MM.1S (cell line): ENCODE measurements at regions not wholly inside any gene's neighbourhood (a gene's known extent, or its start where the extent isn't known, plus 50 kb on each side); places are given as distances from the start of the nearest gene placed in this dataset.

Source experiments
- DNase-seq: peaks from one replicate; pipeline ENCODE4 v3.0.0-alpha.2; 2015
- H2AFZ ChIP-seq: fragments of 300-600 bp; sonication (generic); 2 replicates; pipeline ENCODE4 v1.6.0; 2016; ENCODE audit warnings: antibody characterized with exemption, low read length
- H3F3A ChIP-seq: fragments of 300-600 bp; sonication (generic); 2 replicates; pipeline ENCODE4 v1.6.1; 2016; ENCODE audit warnings: mild to moderate bottlenecking, antibody characterized with exemption, low read length, moderate library complexity, mixed read lengths; ENCODE audit not compliant: insufficient read depth
- H3K27ac ChIP-seq: fragments of 300-600 bp; sonication (generic); 2 replicates; pipeline ENCODE4 v1.5.1; 2016; ENCODE audit warnings: mild to moderate bottlenecking, low read length
- H3K27me3 ChIP-seq: fragments of 300-600 bp; sonication (generic); replicated peaks from 2 replicates; pipeline ENCODE4 v1.6.0; 2016; ENCODE audit warnings: low read length; ENCODE audit not compliant: insufficient read depth
- H3K36me3 ChIP-seq: fragments of 300-600 bp; sonication (generic); replicated peaks from 2 replicates; pipeline ENCODE4 v1.6.1; 2016; ENCODE audit warnings: mild to moderate bottlenecking, low read length, mixed read lengths; ENCODE audit not compliant: insufficient read depth
- H3K4me1 ChIP-seq: fragments of 300-600 bp; sonication (generic); 2 replicates; pipeline ENCODE4 v1.6.1; 2016; ENCODE audit warnings: low read length, mixed read lengths
- H3K4me2 ChIP-seq: fragments of 300-600 bp; sonication (generic); 2 replicates; pipeline ENCODE4 v1.6.0; 2016; ENCODE audit warnings: low read depth, low read length
- H3K4me3 ChIP-seq: fragments of 300-600 bp; sonication (generic); 2 replicates; pipeline ENCODE4 v1.5.1; 2016; ENCODE audit warnings: low read length, mixed read lengths
- H3K79me2 ChIP-seq: fragments of 300-600 bp; sonication (generic); 2 replicates; pipeline ENCODE4 v1.6.1; 2016; ENCODE audit warnings: mixed run types, low read length, mixed read lengths
- H3K9ac ChIP-seq: fragments of 300-600 bp; sonication (generic); 2 replicates; pipeline ENCODE4 v1.6.1; 2016; ENCODE audit warnings: low read length, mixed read lengths
- H3K9me2 ChIP-seq: fragments of 300-600 bp; sonication (generic); replicated peaks from 2 replicates; pipeline ENCODE4 v1.6.1; 2016; ENCODE audit warnings: mild to moderate bottlenecking, low read length, mixed read lengths; ENCODE audit not compliant: insufficient read depth
- H3K9me3 ChIP-seq: fragments of 300-600 bp; sonication (generic); replicated peaks from 2 replicates; pipeline ENCODE4 v1.6.1; 2016; ENCODE audit warnings: mild to moderate bottlenecking, low read length, mixed read lengths; ENCODE audit not compliant: insufficient read depth
- H4K20me1 ChIP-seq: fragments of 300-600 bp; sonication (generic); 2 replicates; pipeline ENCODE4 v1.6.1; 2016; ENCODE audit warnings: mild to moderate bottlenecking, low read length, moderate library complexity, mixed read lengths; ENCODE audit not compliant: insufficient read depth
- EZH2 ChIP-seq: fragments of 300-600 bp; sonication (generic); optimal IDR thresholded peaks from 2 replicates; pipeline ENCODE3; 2017; ENCODE audit warnings: low read depth, mild to moderate bottlenecking, antibody characterized with exemption, low read length, mixed read lengths
- EZH2phosphoT487 ChIP-seq: fragments of 300-600 bp; sonication (generic); IDR thresholded peaks from 2 replicates; pipeline ENCODE4 v1.6.1; 2018; ENCODE audit warnings: antibody characterized with exemption, low read length
- TF ChIP-seq, protein P1 (sequence below): fragments of 300-600 bp; sonication (generic); IDR thresholded peaks from 2 replicates; pipeline ENCODE4 v1.5.1; 2016; ENCODE audit warnings: antibody characterized with exemption, low read length, mixed read lengths

GRCh38 chr11:28535677-28536076, 427.5 kb downstream of the METTL15 start:
- no peak for DNase-seq
- Histone ChIP-seq H3K36me3 (no peaks in the 10 kb centered on the region), H3F3A (no peaks in the 10 kb centered on the region), H3K4me1 (no peaks in the 10 kb centered on the region), H3K27ac (no peak overlapping the region), H3K27me3 (no peaks in the 10 kb centered on the region), H3K79me2 (no peaks in the 10 kb centered on the region), H3K9ac (no peak overlapping the region), H3K9me2 (no peaks in the 10 kb centered on the region), H4K20me1 (no peaks in the 10 kb centered on the region), H3K9me3 (no peaks in the 10 kb centered on the region), H2AFZ (no peak overlapping the region), H3K4me2 (no peak overlapping the region), H3K4me3 (no peak overlapping the region)
- TF ChIP-seq EZH2, result no peak
- TF ChIP-seq EZH2phosphoT487, result no peak
- TF ChIP-seq, protein P1, sequence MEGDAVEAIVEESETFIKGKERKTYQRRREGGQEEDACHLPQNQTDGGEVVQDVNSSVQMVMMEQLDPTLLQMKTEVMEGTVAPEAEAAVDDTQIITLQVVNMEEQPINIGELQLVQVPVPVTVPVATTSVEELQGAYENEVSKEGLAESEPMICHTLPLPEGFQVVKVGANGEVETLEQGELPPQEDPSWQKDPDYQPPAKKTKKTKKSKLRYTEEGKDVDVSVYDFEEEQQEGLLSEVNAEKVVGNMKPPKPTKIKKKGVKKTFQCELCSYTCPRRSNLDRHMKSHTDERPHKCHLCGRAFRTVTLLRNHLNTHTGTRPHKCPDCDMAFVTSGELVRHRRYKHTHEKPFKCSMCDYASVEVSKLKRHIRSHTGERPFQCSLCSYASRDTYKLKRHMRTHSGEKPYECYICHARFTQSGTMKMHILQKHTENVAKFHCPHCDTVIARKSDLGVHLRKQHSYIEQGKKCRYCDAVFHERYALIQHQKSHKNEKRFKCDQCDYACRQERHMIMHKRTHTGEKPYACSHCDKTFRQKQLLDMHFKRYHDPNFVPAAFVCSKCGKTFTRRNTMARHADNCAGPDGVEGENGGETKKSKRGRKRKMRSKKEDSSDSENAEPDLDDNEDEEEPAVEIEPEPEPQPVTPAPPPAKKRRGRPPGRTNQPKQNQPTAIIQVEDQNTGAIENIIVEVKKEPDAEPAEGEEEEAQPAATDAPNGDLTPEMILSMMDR, result no peak

DNA sequence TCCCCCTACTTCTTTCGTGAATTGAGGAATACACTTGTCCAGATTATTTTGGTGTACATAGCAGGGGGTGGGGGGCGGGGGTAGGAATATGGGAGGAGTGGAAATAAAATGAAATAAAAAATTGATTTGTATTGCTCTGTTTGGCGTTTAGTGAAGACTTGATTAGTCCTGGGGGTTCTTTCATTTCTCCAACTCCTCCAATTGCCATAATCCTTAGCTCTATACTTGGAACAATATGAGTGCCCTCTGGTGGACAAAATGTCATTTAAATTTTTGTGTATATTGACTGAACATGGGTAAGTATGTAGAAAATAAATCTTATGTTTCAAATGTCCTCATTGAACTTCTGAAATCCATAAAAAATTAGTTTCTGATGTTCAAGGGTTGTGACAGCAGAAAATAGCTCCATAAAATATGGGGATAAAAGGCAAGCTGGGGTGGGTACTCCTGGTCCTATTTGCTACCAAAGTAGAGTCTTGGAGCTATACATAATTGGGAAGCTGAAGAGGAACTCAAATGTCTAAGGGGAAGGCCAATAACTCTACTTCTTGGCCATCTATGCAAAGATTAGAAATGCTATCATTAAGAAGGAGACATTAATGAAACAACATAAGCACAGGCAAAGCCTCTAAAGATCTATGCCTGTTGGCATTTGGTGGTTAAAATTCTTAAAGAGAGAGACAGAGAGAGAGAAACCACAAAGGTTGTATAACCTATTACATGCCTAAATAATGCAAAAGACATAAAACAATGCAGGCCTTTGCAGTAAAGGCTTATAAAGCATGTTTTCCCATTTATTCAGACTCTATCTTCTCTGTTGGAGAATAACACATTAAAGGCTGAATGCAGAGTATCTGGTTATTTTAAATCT, 421.6 kb downstream of the METTL15 start:
- Histone ChIP-seq H3K9ac (no peak overlapping the region), H3K4me1 (no peaks in the 10 kb centered on the region), H4K20me1 (no peaks in the 10 kb centered on the region), H3K27ac (no peak overlapping the region), H3K4me3 (no peak overlapping the region), H3K79me2 (no peaks in the 10 kb centered on the region), H2AFZ (no peak overlapping the region), H3K27me3 (no peaks in the 10 kb centered on the region), H3K9me3 (no peaks in the 10 kb centered on the region), H3K36me3 (no peaks in the 10 kb centered on the region), H3F3A (no peaks in the 10 kb centered on the region), H3K9me2 (no peaks in the 10 kb centered on the region), H3K4me2 (no peak overlapping the region)
- TF ChIP-seq EZH2 (no peak), EZH2phosphoT487 (no peak)
- TF ChIP-seq, protein P1, result peak; percentile 49
- DNase-seq, result peak; percentile 58

DNA sequence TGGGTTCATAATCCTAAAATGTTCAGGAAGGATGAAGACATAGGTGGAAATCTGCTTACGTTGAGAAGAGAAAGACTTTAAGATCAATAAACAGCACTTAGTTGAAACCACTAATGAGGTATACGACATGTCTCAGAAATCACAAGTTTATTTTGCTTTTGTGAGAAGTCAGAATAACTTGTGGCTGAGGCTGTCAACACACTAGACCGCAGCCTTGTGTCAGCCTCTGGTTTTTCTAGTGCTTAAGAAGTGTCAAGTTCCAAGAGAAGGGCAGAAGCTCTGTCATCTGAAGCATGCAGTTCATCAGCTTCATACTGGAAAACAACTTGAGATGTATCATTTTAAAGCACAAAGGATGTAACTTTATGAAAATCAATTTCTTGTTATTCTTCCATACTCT, 420.9 kb downstream of the METTL15 start:
- Histone ChIP-seq H3K27me3 (no peaks in the 10 kb centered on the region), H3K4me2 (no peak overlapping the region), H3K4me3 (no peak overlapping the region), H3K79me2 (no peaks in the 10 kb centered on the region), H3K36me3 (no peaks in the 10 kb centered on the region), H3K9me2 (no peaks in the 10 kb centered on the region), H3K9ac (no peak overlapping the region), H3F3A (no peaks in the 10 kb centered on the region), H3K27ac (no peak overlapping the region), H4K20me1 (no peaks in the 10 kb centered on the region), H2AFZ (no peak overlapping the region), H3K9me3 (no peaks in the 10 kb centered on the region), H3K4me1 (no peaks in the 10 kb centered on the region)
- DNase-seq, result no peak
- no peak for TF ChIP-seq EZH2phosphoT487
- no peak for TF ChIP-seq EZH2
- TF ChIP-seq, protein P1, result no peak
